ENCODE measurements at regions not wholly inside any gene's neighbourhood (a gene's known extent, or its start where the extent isn't known, plus 50 kb on each side); places are given as distances from the start of the nearest gene placed in this dataset.

DNA sequence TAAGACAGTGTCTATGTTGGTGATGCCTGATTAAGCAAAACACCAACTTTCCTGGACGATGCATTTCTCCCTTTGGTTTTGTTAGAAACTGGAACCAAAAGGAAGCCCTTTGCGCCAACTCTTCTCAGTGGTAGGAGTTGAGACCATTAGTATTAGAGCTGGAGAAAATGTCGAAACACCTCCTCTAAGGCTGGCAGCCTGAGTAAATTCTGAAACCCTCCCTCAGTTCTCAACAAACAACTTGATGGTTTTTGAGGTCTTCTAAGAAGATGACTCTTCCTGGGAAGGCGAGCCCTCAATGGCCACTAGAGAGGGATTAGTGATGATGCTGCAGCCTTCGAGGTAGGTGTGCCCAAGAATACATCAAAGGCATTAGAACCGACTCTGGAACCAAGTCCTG lies 78.4 kb upstream of the CCN6 start:
- Mint-ChIP-seq H3K36me3 (ENCODE audit: low read depth) (no peaks in the 10 kb centered on the region), H3K4me1 (peaks cover 5% of the 10 kb centered on the region), H3K27me3 (ENCODE audit: insufficient read depth) (peaks cover 19% of the 10 kb centered on the region), H3K9me3 (no peaks in the 10 kb centered on the region), H3K27ac (no peak overlapping the region), H3K4me3 (no peak overlapping the region)
- WGBS, 2 experiments (ENCODE audit: insufficient coverage in 1 of 2, insufficient read length in 1 of 2) = 90 to 97% methylated on average over 4 to 6 of the region's 6 CpGs
- Histone ChIP-seq H3K27me3 (ENCODE audit: control insufficient read depth, insufficient read depth, low read length, poor library complexity, severe bottlenecking) (peaks cover 3% of the 10 kb centered on the region), H3K4me3 (ENCODE audit: low read length) (no peak overlapping the region), H3K9ac (ENCODE audit: extremely low read depth, low read length, poor library complexity, severe bottlenecking) (no peak overlapping the region), H3K4me1 (ENCODE audit: control insufficient read depth, insufficient read depth, low read length) (no peaks in the 10 kb centered on the region), H3K9me3 (ENCODE audit: control insufficient read depth, low read length) (no peaks in the 10 kb centered on the region), H3K36me3 (ENCODE audit: control insufficient read depth, insufficient read depth, low read length) (no peaks in the 10 kb centered on the region), H3K27ac (ENCODE audit: low read depth, low read length) (no peak overlapping the region)
- no peak for DNase-seq
- no peak for TF ChIP-seq CTCF (conservative IDR thresholded peaks at IDR 0.05)

DNA sequence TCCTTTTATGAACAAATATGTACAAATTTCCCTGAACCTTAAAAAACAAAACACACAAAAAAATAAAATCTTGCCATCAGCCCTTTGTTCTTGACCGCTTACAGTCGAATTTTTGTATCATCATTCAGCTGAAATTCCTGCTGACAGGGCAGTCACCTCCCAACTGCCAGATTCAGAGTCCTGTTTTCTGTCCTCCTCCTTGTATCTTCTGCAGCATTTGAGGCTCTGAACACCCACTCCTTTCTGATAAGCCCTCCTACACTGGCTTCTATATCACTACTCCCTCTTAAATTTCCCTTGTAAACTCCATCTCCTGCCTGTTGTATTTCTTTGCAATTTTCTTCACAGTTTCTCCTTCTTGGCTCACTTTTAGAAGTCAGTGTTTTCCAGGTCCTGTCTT lies 77.8 kb upstream of the CCN6 start:
- Histone ChIP-seq H3K9me3 (ENCODE audit: control insufficient read depth, low read length) (no peaks in the 10 kb centered on the region), H3K27ac (ENCODE audit: low read depth, low read length) (no peak overlapping the region), H3K9ac (ENCODE audit: extremely low read depth, low read length, poor library complexity, severe bottlenecking) (no peak overlapping the region), H3K36me3 (ENCODE audit: control insufficient read depth, insufficient read depth, low read length) (no peaks in the 10 kb centered on the region), H3K4me3 (ENCODE audit: low read length) (no peak overlapping the region), H3K27me3 (ENCODE audit: control insufficient read depth, insufficient read depth, low read length, poor library complexity, severe bottlenecking) (peaks cover 3% of the 10 kb centered on the region), H3K4me1 (ENCODE audit: control insufficient read depth, insufficient read depth, low read length) (no peaks in the 10 kb centered on the region)
- 74 to 92% methylated on average over 2 of the region's 2 CpGs for WGBS, 2 experiments (ENCODE audit: insufficient coverage in 1 of 2, insufficient read length in 1 of 2)
- H3K27me3 Mint-ChIP-seq (ENCODE audit: insufficient read depth) = peaks cover 19% of the 10 kb centered on the region
- DNase-seq = no peak
- TF ChIP-seq CTCF (conservative IDR thresholded peaks at IDR 0.05) = no peak
- H3K4me3 Mint-ChIP-seq = no peak overlapping the region
- H3K4me1 Mint-ChIP-seq = peaks cover 5% of the 10 kb centered on the region
- no peak overlapping the region for H3K27ac Mint-ChIP-seq
- no peaks in the 10 kb centered on the region for H3K9me3 Mint-ChIP-seq
- no peaks in the 10 kb centered on the region for H3K36me3 Mint-ChIP-seq (ENCODE audit: low read depth)

- 90 to 91% methylated on average over 2 to 3 of the region's 3 CpGs for WGBS, 2 experiments (ENCODE audit: insufficient coverage in 1 of 2, insufficient read length in 1 of 2)
- H3K27me3 Mint-ChIP-seq (ENCODE audit: insufficient read depth) = peaks cover 19% of the 10 kb centered on the region
- no peaks in the 10 kb centered on the region for H3K4me1 ChIP-seq (ENCODE audit: control insufficient read depth, insufficient read depth, low read length)
- peaks cover 3% of the 10 kb centered on the region for H3K27me3 ChIP-seq (ENCODE audit: control insufficient read depth, insufficient read depth, low read length, poor library complexity, severe bottlenecking)
- TF ChIP-seq CTCF (conservative IDR thresholded peaks at IDR 0.05) = no peak
- H3K36me3 Mint-ChIP-seq (ENCODE audit: low read depth) = no peaks in the 10 kb centered on the region
- no peaks in the 10 kb centered on the region for H3K4me1 Mint-ChIP-seq
- no peaks in the 10 kb centered on the region for H3K9me3 ChIP-seq (ENCODE audit: control insufficient read depth, low read length)
- no peaks in the 10 kb centered on the region for H3K36me3 ChIP-seq (ENCODE audit: control insufficient read depth, insufficient read depth, low read length)
- H3K27ac ChIP-seq (ENCODE audit: low read depth, low read length) = peak overlapping the region; percentile 44
- no peak overlapping the region for H3K27ac Mint-ChIP-seq
- no peak overlapping the region for H3K4me3 ChIP-seq (ENCODE audit: low read length)
- H3K9me3 Mint-ChIP-seq = no peaks in the 10 kb centered on the region
- H3K9ac ChIP-seq (ENCODE audit: extremely low read depth, low read length, poor library complexity, severe bottlenecking) = no peak overlapping the region
- H3K4me3 Mint-ChIP-seq = no peak overlapping the region
- no peak for DNase-seq
Measured at GRCh38 chr6:111978532-111979149, 75.3 kb upstream of the CCN6 start.

All from endodermal cell (in vitro differentiated cells).